Stomach (tissue), 8 donors: ENCODE measurements at regions not wholly inside any gene's neighbourhood (a gene's known extent, or its start where the extent isn't known, plus 50 kb on each side); places are given as distances from the start of the nearest gene placed in this dataset.
A peak's percentile ranks its signal among the peaks of the same experiment; 100 is the strongest.

Experiments
- DNase-seq, 2 donors: peaks; one replicate each; pipeline versions ENCODE4 v3.0.0 to v3.0.0-alpha.2; 2013 to 2019
- H3K27ac ChIP-seq, 5 donors: fragments of 200-600 bp in 4 of 5; sonication (generic) in 4 of 5; one replicate each; pipeline ENCODE4 v1.5.1; 2013 to 2019; ENCODE audit warnings: mild to moderate bottlenecking in 1 of 5, moderate library complexity in 1 of 5
- H3K27me3 ChIP-seq, 3 donors: fragments of 200-600 bp; sonication (generic); one replicate each; pipeline ENCODE4 v1.5.1; 2017 to 2019; ENCODE audit warnings: mixed run types in 1 of 3
- H3K36me3 ChIP-seq, 4 donors: fragments of 200-600 bp; sonication (generic); 1 replicate in 3 of 4; 2 replicates in 1 of 4; pipeline ENCODE4 v1.5.1; 2016 to 2019
- H3K4me1 ChIP-seq, 4 donors: fragments of 200-600 bp; sonication (generic); one replicate each; pipeline ENCODE4 v1.5.1; 2016 to 2019
- H3K4me3 ChIP-seq, 4 donors: fragments of 200-600 bp; sonication (generic) in 3 of 4; one replicate each; pipeline ENCODE4 v1.5.1; 2016 to 2019; ENCODE audit warnings: mild to moderate bottlenecking in 1 of 4
- H3K9me3 ChIP-seq, 4 donors: fragments of 200-600 bp; sonication (generic); one replicate each; pipeline ENCODE4 v1.5.1; 2016 to 2019
- CTCF ChIP-seq, 7 experiments: fragments of 450-650 bp in 4 of 7; fragments of 200-600 bp in 3 of 7; sonication (generic) in 3 of 7; IDR thresholded peaks; one replicate each; pipeline ENCODE4 v1.5.1; 2016 to 2019; ENCODE audit warnings: antibody characterized with exemption in 7 of 7, control low read depth in 2 of 7, mild to moderate bottlenecking in 1 of 7
- EP300 ChIP-seq: sonication (generic); formaldehyde crosslinking; IDR thresholded peaks from one replicate; pipeline ENCODE4 v1.6.1; 2017; ENCODE audit warnings: antibody characterized with exemption
- POLR2A ChIP-seq, 4 donors: fragments of 450-650 bp; IDR thresholded peaks; one replicate each; pipeline ENCODE4 v1.6.1; 2016; ENCODE audit warnings: antibody characterized with exemption in 4 of 4, control low read depth in 2 of 4, mild to moderate bottlenecking in 1 of 4, moderate library complexity in 1 of 4
- POLR2AphosphoS5 ChIP-seq, 3 donors: sonication (generic); formaldehyde crosslinking; IDR thresholded peaks; one replicate each; pipeline ENCODE4 v1.6.1; 2016; ENCODE audit warnings: antibody characterized with exemption in 3 of 3
- WGBS, 5 donors: extraction: QIAGEN DNeasy Blood & Tissue Kit in 3 of 5; methylation state at CpG; one replicate each; pipeline versions ENCODE4 v1.1.5 to v1.1.7; 2013 to 2018; 5-methylcytosine and 5-hydroxymethylcytosine counted together
- intact Hi-C: fragments of 100-400 bp; cut with DNase I; formaldehyde crosslinking; loops from one replicate; pipeline ENCODE4 v1.15.1; 2023; ENCODE audit warnings: low total_unique reads
- donor health status: healthy with polysubstance abuse.
- donor health status: Bipolar disorder and iron deficiency.
- donor health status: healthy.

GRCh38 chr10:129277841-129278240, 189.2 kb upstream of the MGMT start:
- Histone ChIP-seq H3K4me1 (no peaks in the 10 kb centered on the region), H3K27ac (no peak overlapping the region), H3K27me3 (no peaks in the 10 kb centered on the region), H3K4me3 (no peak overlapping the region), H3K9me3 (peaks cover 0 to 9% (median 3%) of the 10 kb centered on the region in 4 donors), H3K36me3 (no peaks in the 10 kb centered on the region)
- DNase-seq, result no peak
- intact Hi-C loops, result no loop called here
- TF ChIP-seq EP300, result no peak
- no peak for TF ChIP-seq CTCF (IDR thresholded peaks at IDR 0.05)
- no peak for TF ChIP-seq POLR2AphosphoS5 (IDR thresholded peaks at IDR 0.05)
- no peak for TF ChIP-seq POLR2A (IDR thresholded peaks at IDR 0.05)
- WGBS, 5 donors, result 85 to 90% (median 89%) methylated on average over 16 of the region's 16 CpGs

- Histone ChIP-seq H3K27ac (no peak overlapping the region), H3K36me3 (no peaks in the 10 kb centered on the region), H3K9me3 (peaks cover 0 to 9% (median 3%) of the 10 kb centered on the region in 4 donors), H3K4me3 (no peak overlapping the region), H3K27me3 (no peaks in the 10 kb centered on the region), H3K4me1 (no peaks in the 10 kb centered on the region)
- intact Hi-C loops, result no loop called here
- WGBS, 5 donors, result 69 to 77% (median 73%) methylated on average over 3 of the region's 3 CpGs
- TF ChIP-seq CTCF (IDR thresholded peaks at IDR 0.05) (no peak), POLR2AphosphoS5 (IDR thresholded peaks at IDR 0.05) (no peak)
- DNase-seq, result peak in 1 of 2 donors; percentile 49
These were observed 188.4 kb upstream of the MGMT start for GRCh38 chr10:129278686-129279085.

- TF ChIP-seq CTCF (IDR thresholded peaks at IDR 0.05) (no peak), POLR2AphosphoS5 (IDR thresholded peaks at IDR 0.05) (no peak), EP300 (no peak), POLR2A (IDR thresholded peaks at IDR 0.05) (no peak)
- no peaks in the 10 kb centered on the region for H3K4me1 ChIP-seq
- intact Hi-C loops, result no loop called here
- 65 to 78% (median 74%) methylated on average over 11 of the region's 11 CpGs for WGBS, 5 donors
- no peaks in the 10 kb centered on the region for H3K27me3 ChIP-seq
- no peak overlapping the region for H3K4me3 ChIP-seq
- H3K36me3 ChIP-seq, result no peaks in the 10 kb centered on the region
- H3K27ac ChIP-seq, result no peak overlapping the region
- peak in 1 of 2 donors; percentile 60 for DNase-seq
- peaks cover 0 to 9% (median 3%) of the 10 kb centered on the region in 4 donors for H3K9me3 ChIP-seq
These were observed 187.4 kb upstream of the MGMT start for GRCh38 chr10:129279446-129280154.

GRCh38 chr10:129280155-129280502, 186.9 kb upstream of the MGMT start:
- 71 to 88% (median 74%) methylated on average over 1 of the region's 1 CpG for WGBS, 5 donors
- H3K4me3 ChIP-seq, result no peak overlapping the region

More at GRCh38 chr10:129280155-129280502, 186.9 kb upstream of the MGMT start:
- Histone ChIP-seq H3K9me3 (peaks cover 0 to 9% (median 3%) of the 10 kb centered on the region in 4 donors), H3K27ac (no peak overlapping the region), H3K27me3 (no peaks in the 10 kb centered on the region), H3K36me3 (no peaks in the 10 kb centered on the region), H3K4me1 (no peaks in the 10 kb centered on the region)
- DNase-seq, result no peak
- intact Hi-C loops, result no loop called here
- TF ChIP-seq POLR2A (IDR thresholded peaks at IDR 0.05) (no peak), CTCF (IDR thresholded peaks at IDR 0.05) (no peak), EP300 (no peak), POLR2AphosphoS5 (IDR thresholded peaks at IDR 0.05) (no peak)
